GM19025 (cell line): ENCODE measurements at regions not wholly inside any gene's neighbourhood (a gene's known extent, or its start where the extent isn't known, plus 50 kb on each side); places are given as distances from the start of the nearest gene placed in this dataset.
"Not testable (repeated sequence)": the region's sequence is repeated elsewhere in the genome, so short reads cannot be mapped to it uniquely, and the experiment has no call there.

Experiments
- ATAC-seq: cut with Tn5 transposase; IDR thresholded peaks from one replicate; pipeline ENCODE4 v1.9.1; 2021; ENCODE audit warnings: mild to moderate bottlenecking, low read depth, moderate library complexity; ENCODE audit not compliant: unreplicated experiment

DNA sequence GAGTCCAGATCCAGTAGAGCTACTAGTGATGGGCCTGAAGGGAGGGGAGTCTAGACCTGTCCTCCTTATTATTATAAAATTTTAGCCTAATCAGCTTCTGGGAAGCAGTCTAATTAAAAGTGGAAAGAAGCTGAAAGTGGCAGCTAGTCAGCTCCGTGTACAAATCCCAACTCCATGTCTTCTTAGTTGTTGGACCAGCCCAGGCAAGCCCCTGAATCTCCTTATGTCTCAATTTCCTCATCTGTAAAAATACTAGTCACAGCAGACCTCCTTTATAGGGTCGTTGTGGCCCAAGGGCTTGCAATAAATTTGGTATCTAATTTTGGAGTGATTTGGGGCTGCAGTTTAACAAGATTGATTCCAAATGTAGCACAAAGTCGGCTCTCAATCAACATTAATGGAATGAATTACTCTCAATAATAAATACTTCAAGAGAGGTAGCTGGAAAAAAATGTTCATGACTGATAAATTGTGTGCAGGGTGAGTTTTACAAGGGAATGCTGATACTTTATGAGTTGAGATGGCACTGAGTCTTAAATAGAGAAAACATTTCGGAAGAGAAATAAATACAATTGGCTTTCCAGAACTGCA lies 118.3 kb upstream of the NDUFV2 start:
- no peak for ATAC-seq

GRCh38 chr18:8987241-8987640 lies 115.3 kb upstream of the NDUFV2 start:
- ATAC-seq: no peak

DNA sequence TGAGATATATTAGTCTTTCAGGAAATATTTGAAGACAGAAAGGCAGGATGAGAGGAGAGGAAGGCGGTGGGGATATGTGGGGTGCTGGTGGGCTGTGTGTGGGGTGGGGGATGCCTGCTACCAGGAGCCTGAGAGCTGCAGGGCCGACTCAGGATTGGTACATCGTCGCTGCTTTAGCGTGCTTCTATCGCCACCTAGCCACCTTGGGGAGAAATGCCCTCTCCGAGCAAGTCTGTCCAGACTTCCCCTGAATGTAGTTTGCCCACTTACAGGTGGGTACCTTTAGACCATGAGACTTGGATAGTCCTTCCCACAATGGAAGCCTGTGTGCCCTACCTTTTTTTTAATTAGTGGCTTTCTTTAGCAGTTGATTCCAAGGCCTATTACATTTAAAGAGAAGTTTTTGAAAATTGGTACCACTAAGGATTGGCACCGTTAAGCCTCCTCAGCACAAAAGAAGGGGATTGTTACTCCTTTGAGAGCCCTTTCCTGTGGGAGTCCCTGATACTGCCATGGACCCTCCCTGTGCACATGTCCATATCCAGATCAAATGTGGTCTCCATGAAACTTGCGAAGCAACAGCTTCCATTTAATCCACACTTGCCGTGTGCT lies 114.1 kb upstream of the NDUFV2 start:
- no peak for ATAC-seq

- ATAC-seq: no peak
These were observed 113.5 kb upstream of the NDUFV2 start for GRCh38 chr18:8989017-8989416.

GRCh38 chr18:8989855-8990254 lies 112.6 kb upstream of the NDUFV2 start:
- ATAC-seq: no peak

DNA sequence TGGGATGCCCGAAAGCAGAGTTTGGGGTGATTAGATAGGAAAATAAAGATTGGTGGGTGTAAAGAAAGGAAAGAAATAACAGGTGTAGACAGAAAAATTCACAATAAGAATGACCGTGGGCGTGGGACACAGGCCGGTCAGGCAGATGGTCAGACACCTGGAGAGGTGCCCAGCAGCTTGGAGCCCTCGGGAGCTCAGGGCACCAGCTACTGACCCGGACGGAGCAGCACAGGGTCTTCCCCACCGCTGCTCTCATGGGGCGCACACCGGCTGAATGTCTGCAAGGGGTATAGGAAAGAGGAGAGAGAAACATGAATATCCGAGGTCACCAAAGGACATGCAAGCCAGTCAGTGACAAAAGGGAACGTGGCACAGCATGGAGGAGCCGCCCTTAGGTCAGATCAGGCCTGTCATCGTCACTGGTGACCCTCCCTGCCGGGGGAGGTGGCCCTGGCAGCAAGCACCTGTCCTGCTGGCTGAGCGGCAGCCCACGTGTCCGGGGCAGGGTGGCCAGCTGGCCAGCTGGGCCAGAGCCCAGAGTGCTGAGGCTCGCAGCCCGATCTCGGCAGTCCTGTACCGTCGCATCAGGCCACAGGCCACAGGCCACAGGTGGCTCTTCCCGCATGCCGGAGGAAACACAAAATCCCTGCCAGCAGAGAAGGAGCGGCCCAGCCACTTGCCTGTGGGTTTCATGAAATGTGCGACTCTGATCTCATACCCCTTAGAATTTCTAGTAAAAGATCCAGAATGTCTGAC lies 112.0 kb upstream of the NDUFV2 start:
- no peak for ATAC-seq

DNA sequence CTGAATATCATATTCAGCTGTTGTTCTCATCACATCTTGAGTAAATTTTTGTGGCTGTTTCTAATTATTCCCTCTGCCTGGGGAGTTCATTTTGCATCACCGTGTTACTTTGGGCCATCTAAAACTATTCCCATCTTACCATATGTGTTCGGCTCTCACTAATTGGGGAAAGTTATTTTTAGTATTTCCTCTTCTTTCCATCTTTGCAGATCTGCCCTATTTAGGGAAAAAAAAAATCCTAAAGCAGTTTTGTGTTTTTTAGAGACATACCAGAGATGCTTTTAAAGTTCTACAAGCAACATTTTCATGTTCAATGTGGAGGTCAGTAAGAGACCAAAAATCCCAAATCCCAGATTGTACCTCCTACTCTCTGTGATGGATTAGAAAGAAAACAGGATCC lies 111.3 kb upstream of the NDUFV2 start:
- no peak for ATAC-seq

GRCh38 chr18:8992500-8992899 lies 110.0 kb upstream of the NDUFV2 start:
- ATAC-seq: not testable (repeated sequence)

DNA sequence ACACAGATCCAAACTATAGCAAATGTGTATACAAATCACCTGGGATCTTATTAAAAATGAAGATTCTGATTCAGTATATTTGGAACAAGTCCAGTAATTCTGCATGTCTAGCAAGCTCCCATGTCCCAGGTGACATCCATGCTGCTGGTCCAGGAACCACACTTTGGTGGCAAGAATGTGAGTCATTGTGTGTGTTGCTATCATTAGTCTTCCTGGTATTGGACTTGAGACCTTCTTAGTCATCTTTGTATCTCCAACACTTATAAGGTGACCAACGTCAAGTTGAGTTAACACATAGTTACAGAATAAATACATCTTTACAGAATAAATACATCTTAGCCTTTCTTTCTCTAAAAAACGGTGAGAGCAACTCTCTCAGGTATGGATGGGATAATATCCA lies 107.9 kb upstream of the NDUFV2 start:
- ATAC-seq: no peak

GRCh38 chr18:8995096-8995495 lies 107.4 kb upstream of the NDUFV2 start:
- no peak for ATAC-seq

DNA sequence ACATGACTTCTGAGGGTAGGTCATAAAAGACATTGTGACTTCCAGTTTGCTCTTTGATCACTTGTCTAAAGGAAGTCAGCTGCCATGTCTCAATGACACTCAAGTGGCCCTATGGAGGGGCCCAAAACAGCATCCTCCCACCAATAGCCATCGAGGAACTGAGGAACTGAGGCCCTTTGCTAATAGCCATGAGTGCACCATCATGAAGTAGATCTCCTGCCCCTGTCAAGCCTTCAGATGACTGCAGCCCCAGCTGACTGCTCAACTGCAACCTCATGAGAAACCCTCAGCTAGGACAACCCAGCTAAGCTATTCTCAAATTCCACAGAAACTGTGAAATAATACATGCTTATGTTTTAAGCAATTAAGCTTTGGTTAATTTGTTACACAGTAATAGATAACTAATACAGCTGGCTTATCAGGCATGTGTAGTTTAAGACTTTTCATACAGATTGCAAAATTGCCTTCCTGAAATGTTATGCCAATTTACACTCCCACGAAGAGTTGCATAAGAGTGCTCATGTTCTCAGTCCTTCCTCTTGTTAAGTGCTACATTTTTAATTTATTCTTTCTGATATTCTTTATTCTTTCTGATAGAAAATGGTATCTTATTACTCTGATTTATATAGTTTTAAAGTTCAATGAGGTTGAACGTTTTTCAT lies 105.6 kb upstream of the NDUFV2 start:
- no peak for ATAC-seq

DNA sequence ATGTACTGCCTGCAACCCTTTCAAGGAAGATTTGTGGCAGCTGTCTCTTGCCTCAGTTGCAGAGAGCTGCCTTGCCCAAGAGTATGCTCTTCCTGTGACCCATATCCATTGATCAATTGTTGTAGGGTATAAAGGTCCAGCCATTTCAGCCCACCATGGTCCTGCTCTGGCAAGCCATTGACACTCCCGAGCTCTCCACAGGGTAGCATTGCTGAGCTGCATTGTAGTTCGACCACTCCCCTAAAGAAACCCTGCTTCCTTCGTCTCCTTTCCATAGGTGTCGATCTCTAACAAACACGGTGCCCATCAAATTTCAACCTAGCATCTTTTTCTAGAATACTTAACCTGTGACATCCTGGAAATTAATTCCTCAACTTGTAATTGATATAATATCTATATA lies 104.9 kb upstream of the NDUFV2 start:
- ATAC-seq: no peak

- ATAC-seq: no peak
These were observed 103.8 kb upstream of the NDUFV2 start for GRCh38 chr18:8998481-8999217.

- ATAC-seq: no peak
These were observed 102.6 kb upstream of the NDUFV2 start for GRCh38 chr18:8999872-9000271.

GRCh38 chr18:9000733-9001132 lies 101.8 kb upstream of the NDUFV2 start:
- no peak for ATAC-seq

GRCh38 chr18:9001209-9001608 lies 101.3 kb upstream of the NDUFV2 start:
- no peak for ATAC-seq

DNA sequence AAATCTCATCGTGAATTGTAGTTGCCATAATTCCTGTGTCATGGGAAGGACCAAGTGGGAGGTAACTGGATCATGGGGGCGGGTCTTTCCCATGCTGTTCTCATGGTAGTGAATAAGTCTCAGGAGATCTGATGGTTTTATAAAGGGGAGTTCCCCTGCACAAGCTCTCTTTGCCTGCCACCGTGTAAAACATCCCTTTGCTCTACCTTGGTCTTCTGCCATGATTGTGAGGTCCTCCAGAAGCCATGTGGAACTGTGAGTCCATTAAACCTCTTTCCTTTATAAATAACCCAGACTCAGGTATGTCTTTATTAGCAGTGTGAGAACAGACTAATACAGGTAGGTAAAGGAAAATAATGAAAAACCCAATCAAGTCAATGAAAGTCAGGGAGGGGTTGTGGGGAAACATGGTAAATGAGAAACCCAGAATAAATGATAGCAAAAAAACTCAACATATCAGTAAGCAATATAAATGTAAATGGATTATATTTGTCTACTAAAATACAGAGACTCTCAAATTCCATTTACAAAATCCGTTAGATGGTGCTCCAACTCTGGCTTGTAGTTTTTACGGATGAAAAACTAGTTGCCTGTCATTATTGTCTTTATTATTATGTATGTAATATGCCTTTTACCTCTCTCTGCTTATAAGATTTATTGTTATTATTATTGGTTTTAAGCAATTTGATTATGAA lies 98.9 kb upstream of the NDUFV2 start:
- ATAC-seq: no peak

DNA sequence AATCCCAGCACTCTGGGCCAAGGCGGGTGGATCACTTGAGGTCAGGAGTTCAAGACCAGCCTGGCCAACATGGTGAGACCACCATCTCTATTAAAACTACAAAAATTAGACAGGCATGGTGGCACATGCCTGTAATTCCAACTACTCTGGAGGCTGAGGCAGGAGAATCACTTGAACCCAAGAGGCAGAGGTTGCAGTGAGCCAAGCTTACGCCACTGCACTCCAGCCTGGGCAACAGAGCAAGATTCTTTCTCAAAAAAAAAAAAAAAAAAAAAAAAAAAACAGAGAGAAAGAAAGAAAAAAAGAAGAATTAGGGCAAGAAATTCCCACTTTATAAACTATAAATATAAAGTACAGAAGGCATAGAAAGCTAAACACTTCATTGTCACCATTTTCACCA lies 98.2 kb upstream of the NDUFV2 start:
- not testable (repeated sequence) for ATAC-seq

DNA sequence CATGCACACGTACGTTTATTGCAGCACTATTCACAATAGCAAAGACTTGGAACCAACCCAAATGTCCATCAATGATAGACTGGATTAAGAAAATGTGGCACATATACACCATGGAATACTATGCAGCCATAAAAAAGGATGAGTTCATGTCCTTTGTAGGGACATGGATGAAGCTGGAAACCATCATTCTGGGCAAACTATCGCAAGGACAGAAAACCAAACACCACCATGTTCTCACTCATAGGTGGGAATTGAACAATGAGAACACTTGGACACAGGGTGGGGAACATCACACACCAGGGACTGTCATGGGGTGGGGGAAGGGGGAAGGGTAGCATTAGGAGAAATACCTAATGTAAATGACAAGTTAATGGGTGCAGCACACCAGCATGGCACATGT lies 94.8 kb upstream of the NDUFV2 start:
- not testable (repeated sequence) for ATAC-seq

- no peak for ATAC-seq
These were observed 94.2 kb upstream of the NDUFV2 start for GRCh38 chr18:9008200-9008708.
